Kidney capillary endothelial cell (primary cell): ENCODE measurements at regions not wholly inside any gene's neighbourhood (a gene's known extent, or its start where the extent isn't known, plus 50 kb on each side); places are given as distances from the start of the nearest gene placed in this dataset.

Experiments used
- DNase-seq: peaks from one replicate; pipeline ENCODE4 v3.0.0-alpha.2; 2018; ENCODE audit warnings: low spot score

- DNase-seq, result no peak
These were observed 212.5 kb downstream of the SCG2 start for GRCh38 chr2:223389624-223390023.

GRCh38 chr2:223396993-223397392 is 205.2 kb downstream of the SCG2 start:
- DNase-seq, result no peak

GRCh38 chr2:223399357-223399957 is 202.7 kb downstream of the SCG2 start:
- DNase-seq, result no peak

- DNase-seq, result no peak
These were observed 197.5 kb downstream of the SCG2 start for GRCh38 chr2:223404616-223405015.

GRCh38 chr2:223414646-223415045 is 187.5 kb downstream of the SCG2 start:
- DNase-seq, result no peak

GRCh38 chr2:223415071-223415470 is 187.1 kb downstream of the SCG2 start:
- DNase-seq, result no peak

- DNase-seq, result no peak
These were observed 185.1 kb downstream of the SCG2 start for GRCh38 chr2:223416815-223417610.

GRCh38 chr2:223418131-223418530 is 184.0 kb downstream of the SCG2 start:
- DNase-seq, result no peak

- DNase-seq, result no peak
These were observed 183.5 kb downstream of the SCG2 start for GRCh38 chr2:223418604-223419199.

GRCh38 chr2:223420048-223420447 is 182.1 kb downstream of the SCG2 start:
- DNase-seq, result no peak

GRCh38 chr2:223431479-223431878 is 170.7 kb downstream of the SCG2 start:
- DNase-seq, result no peak

- no peak for DNase-seq
These were observed 168.7 kb downstream of the SCG2 start for GRCh38 chr2:223433461-223433860.

- DNase-seq, result no peak
These were observed 164.4 kb downstream of the SCG2 start for GRCh38 chr2:223437788-223438187.

GRCh38 chr2:223439184-223439583 is 163.0 kb downstream of the SCG2 start:
- DNase-seq, result no peak

GRCh38 chr2:223439786-223440185 is 162.4 kb downstream of the SCG2 start:
- DNase-seq, result no peak

- no peak for DNase-seq
These were observed 159.3 kb downstream of the SCG2 start for GRCh38 chr2:223442847-223443246.

GRCh38 chr2:223450246-223450645 is 151.9 kb downstream of the SCG2 start:
- DNase-seq, result no peak

- DNase-seq, result no peak
These were observed 144.9 kb downstream of the SCG2 start for GRCh38 chr2:223457301-223457700.

- peak; percentile 64 for DNase-seq
These were observed 142.7 kb downstream of the SCG2 start for GRCh38 chr2:223459328-223459939.

- no peak for DNase-seq
These were observed 142.0 kb downstream of the SCG2 start for GRCh38 chr2:223460209-223460608.

- peak; percentile 70 for DNase-seq
These were observed 141.4 kb downstream of the SCG2 start for GRCh38 chr2:223460774-223461211.

- DNase-seq, result no peak
These were observed 138.1 kb downstream of the SCG2 start for GRCh38 chr2:223464071-223464470.

GRCh38 chr2:223465793-223466192 is 136.4 kb downstream of the SCG2 start:
- DNase-seq, result no peak
